Liver (tissue), 3 donors: ENCODE measurements at regions not wholly inside any gene's neighbourhood (a gene's known extent, or its start where the extent isn't known, plus 50 kb on each side); places are given as distances from the start of the nearest gene placed in this dataset.

ENCODE experiments used
- EGR1 ChIP-seq, 2 donors: IDR thresholded peaks; 2 replicates each; pipeline ENCODE4 v1.6.1; 2016 to 2018; ENCODE audit warnings: antibody characterized with exemption in 2 of 2, low read depth in 2 of 2
- FOXA1 ChIP-seq: IDR thresholded peaks from 2 replicates; pipeline ENCODE4 v1.6.1; 2016; ENCODE audit warnings: antibody characterized with exemption
- GABPA ChIP-seq, 2 donors: IDR thresholded peaks in 1 of 2; conservative IDR thresholded peaks in 1 of 2; 2 replicates each; pipeline ENCODE4 v1.6.1; 2016; ENCODE audit warnings: antibody characterized with exemption in 2 of 2, mild to moderate bottlenecking in 1 of 2, moderate library complexity in 1 of 2
- HNF4G ChIP-seq: IDR thresholded peaks from 2 replicates; pipeline ENCODE4 v1.6.1; 2016; ENCODE audit warnings: antibody characterized with exemption
- JUND ChIP-seq, 2 donors: IDR thresholded peaks; 2 replicates each; pipeline ENCODE4 v1.6.1; 2016; ENCODE audit warnings: antibody characterized with exemption in 2 of 2
- RXRA ChIP-seq, 2 donors: IDR thresholded peaks; 2 replicates each; pipeline ENCODE4 v1.6.1; 2017 to 2018; ENCODE audit warnings: antibody characterized with exemption in 2 of 2, mild to moderate bottlenecking in 1 of 2
- TF ChIP-seq, protein P1 (sequence below): fragments of 150-350 bp; IDR thresholded peaks from 2 replicates; pipeline ENCODE4 v1.5.1; 2017; ENCODE audit warnings: improper control_type of control experiment, low read depth, low read length; ENCODE audit not compliant: missing input control
- donor health status: healthy.
- donor health status: healthy.

- TF ChIP-seq, protein P1, sequence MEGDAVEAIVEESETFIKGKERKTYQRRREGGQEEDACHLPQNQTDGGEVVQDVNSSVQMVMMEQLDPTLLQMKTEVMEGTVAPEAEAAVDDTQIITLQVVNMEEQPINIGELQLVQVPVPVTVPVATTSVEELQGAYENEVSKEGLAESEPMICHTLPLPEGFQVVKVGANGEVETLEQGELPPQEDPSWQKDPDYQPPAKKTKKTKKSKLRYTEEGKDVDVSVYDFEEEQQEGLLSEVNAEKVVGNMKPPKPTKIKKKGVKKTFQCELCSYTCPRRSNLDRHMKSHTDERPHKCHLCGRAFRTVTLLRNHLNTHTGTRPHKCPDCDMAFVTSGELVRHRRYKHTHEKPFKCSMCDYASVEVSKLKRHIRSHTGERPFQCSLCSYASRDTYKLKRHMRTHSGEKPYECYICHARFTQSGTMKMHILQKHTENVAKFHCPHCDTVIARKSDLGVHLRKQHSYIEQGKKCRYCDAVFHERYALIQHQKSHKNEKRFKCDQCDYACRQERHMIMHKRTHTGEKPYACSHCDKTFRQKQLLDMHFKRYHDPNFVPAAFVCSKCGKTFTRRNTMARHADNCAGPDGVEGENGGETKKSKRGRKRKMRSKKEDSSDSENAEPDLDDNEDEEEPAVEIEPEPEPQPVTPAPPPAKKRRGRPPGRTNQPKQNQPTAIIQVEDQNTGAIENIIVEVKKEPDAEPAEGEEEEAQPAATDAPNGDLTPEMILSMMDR, result no peak
- TF ChIP-seq JUND (IDR thresholded peaks at IDR 0.05), result no peak
- TF ChIP-seq GABPA (IDR thresholded peaks at IDR 0.05 in 1 of 2, conservative IDR thresholded peaks at IDR 0.05 in 1 of 2), result no peak
- TF ChIP-seq EGR1 (IDR thresholded peaks at IDR 0.05; ENCODE audit: low read depth in 2 of 2), result no peak
- no peak for TF ChIP-seq HNF4G
- no peak for TF ChIP-seq FOXA1
- TF ChIP-seq RXRA (IDR thresholded peaks at IDR 0.05), result no peak
Observed at GRCh38 chr7:84354866-84355265, 160.3 kb upstream of the SEMA3A start.
